ENCODE measurements at regions not wholly inside any gene's neighbourhood (a gene's known extent, or its start where the extent isn't known, plus 50 kb on each side); places are given as distances from the start of the nearest gene placed in this dataset.

DNA sequence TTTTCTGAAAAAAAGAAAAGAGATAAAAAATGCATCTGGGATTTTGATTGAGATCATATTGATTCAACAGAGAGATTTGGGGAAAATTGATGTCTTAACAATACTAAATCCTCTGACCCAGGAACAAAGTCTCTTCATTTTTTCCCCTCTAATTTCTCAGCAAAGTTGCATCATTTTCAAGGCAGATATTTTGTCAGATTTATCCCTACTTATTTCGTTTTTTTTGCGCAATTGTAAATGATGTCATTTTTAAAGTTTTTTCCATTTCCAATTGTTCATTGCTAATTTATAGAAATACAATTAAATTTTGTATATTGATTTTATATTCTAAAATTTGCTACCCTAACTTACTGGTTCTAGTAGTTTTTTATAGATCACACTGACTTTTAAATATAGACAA is 97.7 kb upstream of the TMEM170B start:
- H4K20me1 ChIP-seq (ENCODE audit: insufficient read depth), result no peaks in the 10 kb centered on the region
- CTCF ChIA-PET, result no interaction called here
- TF ChIP-seq TEAD4 (IDR thresholded peaks at IDR 0.05; ENCODE audit: borderline replicate concordance, insufficient read depth) (no peak), TAF1 (IDR thresholded peaks at IDR 0.05; ENCODE audit: borderline replicate concordance, low read depth, low read length) (no peak), MXI1 (IDR thresholded peaks at IDR 0.05; ENCODE audit: low read depth, low read length) (no peak)
- no peaks in the 10 kb centered on the region for H3K9me2 ChIP-seq
- no peak overlapping the region for H3K9ac ChIP-seq
- WGBS (ENCODE audit: low lambda C conversion rate), result 81% methylated on average over 2 of the region's 2 CpGs
- no peaks in the 10 kb centered on the region for H3K79me2 ChIP-seq (ENCODE audit: insufficient read depth)
- no peaks in the 10 kb centered on the region for H3K36me3 ChIP-seq (replicated peaks in 1 of 2; ENCODE audit: control insufficient read depth in 1 of 2, insufficient read depth in 2 of 2, low read length in 1 of 2)
- no peak overlapping the region for H2AFZ ChIP-seq (ENCODE audit: low read depth)
- H3K4me2 ChIP-seq, result no peak overlapping the region
- H3K4me1 ChIP-seq (ENCODE audit: control insufficient read depth in 1 of 2, insufficient read depth in 2 of 2, low read depth in 1 of 2, low read length in 1 of 2), result peaks cover 0 to 4% of the 10 kb centered on the region in 2 experiments; a peak in 2 of 4 replicates
- no peak for DNase-seq
- no peak overlapping the region for H3K4me3 ChIP-seq (ENCODE audit: low read depth in 2 of 2, low read length in 1 of 2)
- POLR2A ChIA-PET, result no interaction called here
- no peaks in the 10 kb centered on the region for H3K27me3 ChIP-seq (ENCODE audit: insufficient read depth)
- peaks cover 4% of the 10 kb centered on the region for H3F3A ChIP-seq (replicated peaks; ENCODE audit: insufficient read depth)
- H3K9me3 ChIP-seq, result no peaks in the 10 kb centered on the region
- no peak overlapping the region for H3K27ac ChIP-seq (ENCODE audit: low read depth in 2 of 2, low read length in 1 of 2)

DNA sequence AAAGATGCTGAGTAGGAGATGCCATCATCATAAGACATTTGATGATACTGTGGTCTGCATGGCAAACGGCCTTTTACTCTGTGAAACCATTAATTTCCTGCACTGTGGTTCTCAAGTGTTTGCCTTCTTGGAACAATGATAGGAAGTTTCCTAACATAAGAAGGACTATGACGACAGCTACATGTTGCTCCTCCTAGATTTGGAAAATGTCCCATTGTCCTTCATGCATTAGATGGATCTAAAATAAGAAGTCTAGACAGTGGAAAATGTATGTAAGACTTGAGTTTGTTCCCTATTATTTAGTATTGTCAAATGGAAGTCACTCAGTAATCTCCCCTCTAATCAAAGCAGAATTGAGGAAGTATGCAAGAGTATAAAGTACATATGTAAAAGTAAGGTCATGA is 98.5 kb upstream of the TMEM170B start:
- H3K36me3 ChIP-seq (replicated peaks in 1 of 2; ENCODE audit: control insufficient read depth in 1 of 2, insufficient read depth in 2 of 2, low read length in 1 of 2), result no peaks in the 10 kb centered on the region
- WGBS (ENCODE audit: low lambda C conversion rate), result 70% methylated on average over 2 of the region's 2 CpGs
- H3K9me2 ChIP-seq, result no peaks in the 10 kb centered on the region
- ChIA-PET CTCF (interaction anchor here (0.6 kb wide), 1 partner anchor 12 kb away, joined by 3 read pairs; no protein-coding TSS in a partner anchor), POLR2A (no interaction called here)
- no peak overlapping the region for H3K4me3 ChIP-seq (ENCODE audit: low read depth in 2 of 2, low read length in 1 of 2)
- TF ChIP-seq, protein P1, sequence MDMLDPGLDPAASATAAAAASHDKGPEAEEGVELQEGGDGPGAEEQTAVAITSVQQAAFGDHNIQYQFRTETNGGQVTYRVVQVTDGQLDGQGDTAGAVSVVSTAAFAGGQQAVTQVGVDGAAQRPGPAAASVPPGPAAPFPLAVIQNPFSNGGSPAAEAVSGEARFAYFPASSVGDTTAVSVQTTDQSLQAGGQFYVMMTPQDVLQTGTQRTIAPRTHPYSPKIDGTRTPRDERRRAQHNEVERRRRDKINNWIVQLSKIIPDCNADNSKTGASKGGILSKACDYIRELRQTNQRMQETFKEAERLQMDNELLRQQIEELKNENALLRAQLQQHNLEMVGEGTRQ (IDR thresholded peaks at IDR 0.05; ENCODE audit: borderline replicate concordance, low read depth, low read length), result no peak
- no peak for TF ChIP-seq TEAD4 (IDR thresholded peaks at IDR 0.05; ENCODE audit: borderline replicate concordance, insufficient read depth)
- TF ChIP-seq JUND (IDR thresholded peaks at IDR 0.05), result no peak
- no peak for TF ChIP-seq FOSL2 (IDR thresholded peaks at IDR 0.05; ENCODE audit: borderline replicate concordance, low read depth)
- TF ChIP-seq RXRA (IDR thresholded peaks at IDR 0.05; ENCODE audit: borderline replicate concordance, low read depth), result no peak
- TF ChIP-seq RFX5 (IDR thresholded peaks at IDR 0.05; ENCODE audit: low read length), result no peak
- TF ChIP-seq, protein P2, sequence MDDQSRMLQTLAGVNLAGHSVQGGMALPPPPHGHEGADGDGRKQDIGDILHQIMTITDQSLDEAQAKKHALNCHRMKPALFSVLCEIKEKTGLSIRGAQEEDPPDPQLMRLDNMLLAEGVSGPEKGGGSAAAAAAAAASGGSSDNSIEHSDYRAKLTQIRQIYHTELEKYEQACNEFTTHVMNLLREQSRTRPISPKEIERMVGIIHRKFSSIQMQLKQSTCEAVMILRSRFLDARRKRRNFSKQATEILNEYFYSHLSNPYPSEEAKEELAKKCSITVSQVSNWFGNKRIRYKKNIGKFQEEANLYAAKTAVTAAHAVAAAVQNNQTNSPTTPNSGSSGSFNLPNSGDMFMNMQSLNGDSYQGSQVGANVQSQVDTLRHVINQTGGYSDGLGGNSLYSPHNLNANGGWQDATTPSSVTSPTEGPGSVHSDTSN (IDR thresholded peaks at IDR 0.05), result no peak
- TF ChIP-seq, protein P3, sequence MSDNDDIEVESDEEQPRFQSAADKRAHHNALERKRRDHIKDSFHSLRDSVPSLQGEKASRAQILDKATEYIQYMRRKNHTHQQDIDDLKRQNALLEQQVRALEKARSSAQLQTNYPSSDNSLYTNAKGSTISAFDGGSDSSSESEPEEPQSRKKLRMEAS (IDR thresholded peaks at IDR 0.05; ENCODE audit: low read depth), result no peak
- no peak for TF ChIP-seq FOXM1 (IDR thresholded peaks at IDR 0.05; ENCODE audit: low read depth)
- TF ChIP-seq, protein P4, sequence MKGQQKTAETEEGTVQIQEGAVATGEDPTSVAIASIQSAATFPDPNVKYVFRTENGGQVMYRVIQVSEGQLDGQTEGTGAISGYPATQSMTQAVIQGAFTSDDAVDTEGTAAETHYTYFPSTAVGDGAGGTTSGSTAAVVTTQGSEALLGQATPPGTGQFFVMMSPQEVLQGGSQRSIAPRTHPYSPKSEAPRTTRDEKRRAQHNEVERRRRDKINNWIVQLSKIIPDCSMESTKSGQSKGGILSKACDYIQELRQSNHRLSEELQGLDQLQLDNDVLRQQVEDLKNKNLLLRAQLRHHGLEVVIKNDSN (IDR thresholded peaks at IDR 0.05; ENCODE audit: borderline replicate concordance, low read depth), result no peak
- TF ChIP-seq RAD21 (IDR thresholded peaks at IDR 0.05; ENCODE audit: low read length), result no peak
- TF ChIP-seq TCF12 (IDR thresholded peaks at IDR 0.05), result no peak
- no peak overlapping the region for H2AFZ ChIP-seq (ENCODE audit: low read depth)
- no peak overlapping the region for H3K9ac ChIP-seq
- H3K9me3 ChIP-seq, result no peaks in the 10 kb centered on the region
- peaks cover 8% of the 10 kb centered on the region for H3F3A ChIP-seq (replicated peaks; ENCODE audit: insufficient read depth)
- H3K27me3 ChIP-seq (ENCODE audit: insufficient read depth), result no peaks in the 10 kb centered on the region
- no peak for DNase-seq
- H3K79me2 ChIP-seq (ENCODE audit: insufficient read depth), result no peaks in the 10 kb centered on the region
- H4K20me1 ChIP-seq (ENCODE audit: insufficient read depth), result no peaks in the 10 kb centered on the region
- no peak overlapping the region for H3K4me2 ChIP-seq
- peaks cover 0 to 13% of the 10 kb centered on the region in 2 experiments; a peak in 2 of 4 replicates for H3K4me1 ChIP-seq (ENCODE audit: control insufficient read depth in 1 of 2, insufficient read depth in 2 of 2, low read depth in 1 of 2, low read length in 1 of 2)
- no peak overlapping the region for H3K27ac ChIP-seq (ENCODE audit: low read depth in 2 of 2, low read length in 1 of 2)
